WTC11 (cell line): ENCODE measurements at regions not wholly inside any gene's neighbourhood (a gene's known extent, or its start where the extent isn't known, plus 50 kb on each side); places are given as distances from the start of the nearest gene placed in this dataset.

ENCODE experiments used
- ATAC-seq: fragments of 200-7000 bp; cut with Tn5 transposase; 2 replicates; pipeline ENCODE4 v1.10.0; 2021; ENCODE audit warnings: mild to moderate bottlenecking, moderate library complexity
- CTCF ChIA-PET: fragments of 300-600 bp; sonication (Branson Sonifier 250); formaldehyde crosslinking; loops from one replicate; lab custom pipeline; 2021; ENCODE audit warnings: antibody characterized with exemption; lab: Charles Lee
- POLR2A ChIA-PET: fragments of 350-600 bp; sonication (Branson Sonifier 250); formaldehyde crosslinking; loops from one replicate; lab custom pipeline; 2021; ENCODE audit warnings: antibody characterized with exemption; lab: Charles Lee
- DNase-seq: peaks from one replicate; pipeline ENCODE4 v3.0.0; 2021; ENCODE audit warnings: low spot score
- H3K27ac Mint-ChIP-seq: 2 replicates; pipeline ENCODE4 v1.8.0; 2021; ENCODE audit warnings: mixed read lengths
- H3K27me3 Mint-ChIP-seq: 2 replicates; pipeline ENCODE4 v1.8.0; 2021; ENCODE audit warnings: low read depth, mild to moderate bottlenecking, moderate library complexity, mixed read lengths
- H3K36me3 Mint-ChIP-seq: 2 replicates; pipeline ENCODE4 v1.8.0; 2021; ENCODE audit warnings: mixed read lengths
- H3K4me1 Mint-ChIP-seq: 2 replicates; pipeline ENCODE4 v1.8.0; 2022; ENCODE audit warnings: mixed read lengths
- H3K4me3 Mint-ChIP-seq: 2 replicates; pipeline ENCODE4 v1.8.0; 2021; ENCODE audit warnings: mild to moderate bottlenecking, moderate library complexity, mixed read lengths
- H3K9me3 Mint-ChIP-seq: 2 replicates; pipeline ENCODE4 v1.8.0; 2021; ENCODE audit warnings: mixed read lengths
- GABPB1 ChIP-seq: sonication (generic); formaldehyde crosslinking; IDR thresholded peaks from 2 replicates; pipeline ENCODE4 v1.8.1; 2023; ENCODE audit warnings: mild to moderate bottlenecking, missing genetic modification reagents
- NFATC4 ChIP-seq: fragments of 250-450 bp; sonication (Bioruptor Pico); IDR thresholded peaks from 2 replicates; pipeline ENCODE4 v1.9.0; 2021; ENCODE audit warnings: mild to moderate bottlenecking
- NR2C2 ChIP-seq: sonication (generic); formaldehyde crosslinking; IDR thresholded peaks from 2 replicates; pipeline ENCODE4 v1.8.0; 2022; ENCODE audit warnings: mild to moderate bottlenecking, missing genetic modification reagents
- OVOL2 ChIP-seq: fragments of 250-450 bp; sonication (Bioruptor Pico); IDR thresholded peaks from 2 replicates; pipeline ENCODE4 v1.9.0; 2021; ENCODE audit warnings: mild to moderate bottlenecking, borderline replicate concordance
- SMAD3 ChIP-seq: sonication (generic); formaldehyde crosslinking; IDR thresholded peaks from 2 replicates; pipeline ENCODE4 v1.8.0; 2022; ENCODE audit warnings: missing genetic modification reagents, mild to moderate bottlenecking, borderline replicate concordance
- TEAD1 ChIP-seq: sonication (generic); formaldehyde crosslinking; IDR thresholded peaks from 2 replicates; pipeline ENCODE4 v1.8.0; 2022; ENCODE audit warnings: mild to moderate bottlenecking, missing genetic modification reagents
- TEAD4 ChIP-seq: sonication (generic); formaldehyde crosslinking; IDR thresholded peaks from 2 replicates; pipeline ENCODE4 v1.8.0; 2022; ENCODE audit warnings: mild to moderate bottlenecking, missing genetic modification reagents
- USF1 ChIP-seq: sonication (generic); formaldehyde crosslinking; IDR thresholded peaks from 2 replicates; pipeline ENCODE4 v1.8.0; 2022; ENCODE audit warnings: mild to moderate bottlenecking, missing genetic modification reagents
- ZBTB21 ChIP-seq: sonication (generic); formaldehyde crosslinking; IDR thresholded peaks from 2 replicates; pipeline ENCODE4 v1.8.1; 2023; ENCODE audit warnings: mild to moderate bottlenecking, missing genetic modification reagents, borderline replicate concordance
- TF ChIP-seq, protein P1 (sequence below): sonication (generic); formaldehyde crosslinking; IDR thresholded peaks from 2 replicates; pipeline ENCODE4 v1.8.1; 2022; ENCODE audit warnings: mild to moderate bottlenecking, missing genetic modification reagents, moderate library complexity, borderline replicate concordance
- TF ChIP-seq, protein P2 (sequence below): sonication (generic); formaldehyde crosslinking; IDR thresholded peaks from 2 replicates; pipeline ENCODE4 v1.8.0; 2022; ENCODE audit warnings: missing genetic modification reagents
- TF ChIP-seq, protein P3 (sequence below): sonication (generic); formaldehyde crosslinking; IDR thresholded peaks from 2 replicates; pipeline ENCODE4 v1.8.1; 2022; ENCODE audit warnings: missing genetic modification reagents, borderline replicate concordance

- POLR2A ChIA-PET: no interaction called here
- Mint-ChIP-seq H3K4me3 (no peak overlapping the region), H3K27me3 (no peaks in the 10 kb centered on the region; the same call in 1 of the 2 replicates), H3K4me1 (peaks cover 26% of the 10 kb centered on the region), H3K36me3 (no peaks in the 10 kb centered on the region), H3K27ac (no peak overlapping the region), H3K9me3 (no peaks in the 10 kb centered on the region)
- TF ChIP-seq USF1 (CRISPR knock-in tag): no peak
- TF ChIP-seq NFATC4 (CRISPR knock-in tag): no peak
- TF ChIP-seq SMAD3: no peak
- TF ChIP-seq TEAD4: no peak
- TF ChIP-seq, protein P1, sequence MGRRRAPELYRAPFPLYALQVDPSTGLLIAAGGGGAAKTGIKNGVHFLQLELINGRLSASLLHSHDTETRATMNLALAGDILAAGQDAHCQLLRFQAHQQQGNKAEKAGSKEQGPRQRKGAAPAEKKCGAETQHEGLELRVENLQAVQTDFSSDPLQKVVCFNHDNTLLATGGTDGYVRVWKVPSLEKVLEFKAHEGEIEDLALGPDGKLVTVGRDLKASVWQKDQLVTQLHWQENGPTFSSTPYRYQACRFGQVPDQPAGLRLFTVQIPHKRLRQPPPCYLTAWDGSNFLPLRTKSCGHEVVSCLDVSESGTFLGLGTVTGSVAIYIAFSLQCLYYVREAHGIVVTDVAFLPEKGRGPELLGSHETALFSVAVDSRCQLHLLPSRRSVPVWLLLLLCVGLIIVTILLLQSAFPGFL (CRISPR knock-in tag): no peak
- TF ChIP-seq ZBTB21: no peak
- TF ChIP-seq, protein P2, sequence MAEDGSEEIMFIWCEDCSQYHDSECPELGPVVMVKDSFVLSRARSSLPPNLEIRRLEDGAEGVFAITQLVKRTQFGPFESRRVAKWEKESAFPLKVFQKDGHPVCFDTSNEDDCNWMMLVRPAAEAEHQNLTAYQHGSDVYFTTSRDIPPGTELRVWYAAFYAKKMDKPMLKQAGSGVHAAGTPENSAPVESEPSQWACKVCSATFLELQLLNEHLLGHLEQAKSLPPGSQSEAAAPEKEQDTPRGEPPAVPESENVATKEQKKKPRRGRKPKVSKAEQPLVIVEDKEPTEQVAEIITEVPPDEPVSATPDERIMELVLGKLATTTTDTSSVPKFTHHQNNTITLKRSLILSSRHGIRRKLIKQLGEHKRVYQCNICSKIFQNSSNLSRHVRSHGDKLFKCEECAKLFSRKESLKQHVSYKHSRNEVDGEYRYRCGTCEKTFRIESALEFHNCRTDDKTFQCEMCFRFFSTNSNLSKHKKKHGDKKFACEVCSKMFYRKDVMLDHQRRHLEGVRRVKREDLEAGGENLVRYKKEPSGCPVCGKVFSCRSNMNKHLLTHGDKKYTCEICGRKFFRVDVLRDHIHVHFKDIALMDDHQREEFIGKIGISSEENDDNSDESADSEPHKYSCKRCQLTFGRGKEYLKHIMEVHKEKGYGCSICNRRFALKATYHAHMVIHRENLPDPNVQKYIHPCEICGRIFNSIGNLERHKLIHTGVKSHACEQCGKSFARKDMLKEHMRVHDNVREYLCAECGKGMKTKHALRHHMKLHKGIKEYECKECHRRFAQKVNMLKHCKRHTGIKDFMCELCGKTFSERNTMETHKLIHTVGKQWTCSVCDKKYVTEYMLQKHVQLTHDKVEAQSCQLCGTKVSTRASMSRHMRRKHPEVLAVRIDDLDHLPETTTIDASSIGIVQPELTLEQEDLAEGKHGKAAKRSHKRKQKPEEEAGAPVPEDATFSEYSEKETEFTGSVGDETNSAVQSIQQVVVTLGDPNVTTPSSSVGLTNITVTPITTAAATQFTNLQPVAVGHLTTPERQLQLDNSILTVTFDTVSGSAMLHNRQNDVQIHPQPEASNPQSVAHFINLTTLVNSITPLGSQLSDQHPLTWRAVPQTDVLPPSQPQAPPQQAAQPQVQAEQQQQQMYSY (CRISPR knock-in tag): no peak
- TF ChIP-seq TEAD1: no peak
- TF ChIP-seq, protein P3, sequence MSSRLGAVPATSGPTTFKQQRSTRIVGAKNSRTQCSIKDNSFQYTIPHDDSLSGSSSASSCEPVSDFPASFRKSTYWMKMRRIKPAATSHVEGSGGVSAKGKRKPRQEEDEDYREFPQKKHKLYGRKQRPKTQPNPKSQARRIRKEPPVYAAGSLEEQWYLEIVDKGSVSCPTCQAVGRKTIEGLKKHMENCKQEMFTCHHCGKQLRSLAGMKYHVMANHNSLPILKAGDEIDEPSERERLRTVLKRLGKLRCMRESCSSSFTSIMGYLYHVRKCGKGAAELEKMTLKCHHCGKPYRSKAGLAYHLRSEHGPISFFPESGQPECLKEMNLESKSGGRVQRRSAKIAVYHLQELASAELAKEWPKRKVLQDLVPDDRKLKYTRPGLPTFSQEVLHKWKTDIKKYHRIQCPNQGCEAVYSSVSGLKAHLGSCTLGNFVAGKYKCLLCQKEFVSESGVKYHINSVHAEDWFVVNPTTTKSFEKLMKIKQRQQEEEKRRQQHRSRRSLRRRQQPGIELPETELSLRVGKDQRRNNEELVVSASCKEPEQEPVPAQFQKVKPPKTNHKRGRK (CRISPR knock-in tag): no peak
- no peak for TF ChIP-seq NR2C2 (CRISPR knock-in tag)
- no peak for ATAC-seq
- CTCF ChIA-PET: interaction anchor here (1.1 to 1.3 kb wide), 2 partner anchors 12 to 13 kb away, joined by 3 to 5 read pairs; no protein-coding TSS in a partner anchor
- DNase-seq: no peak
Measured at GRCh38 chr21:39034590-39035536, 148.4 kb downstream of the PSMG1 start.

DNA sequence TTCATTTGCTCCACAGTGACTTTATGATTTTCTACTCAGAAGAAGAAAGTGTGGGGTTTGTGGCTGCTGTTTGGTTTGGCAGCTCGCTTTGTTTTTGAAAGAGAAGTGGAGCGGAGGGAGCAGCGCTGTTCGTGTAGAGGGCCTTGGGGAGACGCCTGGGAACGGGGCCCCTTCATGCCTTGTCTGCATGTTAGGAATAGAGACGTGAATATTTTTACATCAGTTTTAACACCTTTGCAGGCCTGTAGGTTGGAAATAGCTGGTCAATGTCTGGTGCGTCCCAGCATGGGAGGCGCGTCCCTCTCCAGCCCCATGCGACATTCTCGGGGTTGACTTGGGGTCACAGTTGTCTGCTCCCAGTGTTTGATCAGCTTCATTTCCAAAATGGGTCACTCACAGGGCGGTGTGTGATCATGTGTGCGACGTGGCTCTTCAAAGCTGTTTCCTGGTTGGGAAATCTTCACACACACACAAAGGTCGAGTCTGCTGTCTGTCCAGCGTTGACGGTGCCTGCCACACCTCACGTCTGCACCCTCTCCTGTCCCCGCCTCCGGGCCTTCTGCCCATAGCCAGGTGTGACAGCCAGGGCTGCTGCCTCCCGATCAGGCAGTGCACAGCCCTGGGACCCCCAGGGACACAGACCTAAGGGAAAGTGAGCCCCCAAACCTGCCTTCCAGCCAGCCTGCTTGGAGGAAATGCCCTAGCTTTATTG, 149.2 kb downstream of the PSMG1 start:
- ChIA-PET POLR2A (no interaction called here), CTCF (interaction anchor here (1.1 to 1.3 kb wide), 2 partner anchors 11 to 12 kb away, joined by 3 to 5 read pairs; no protein-coding TSS in a partner anchor)
- H3K27ac Mint-ChIP-seq: no peak overlapping the region
- H3K4me1 Mint-ChIP-seq: peaks cover 32% of the 10 kb centered on the region
- no peaks in the 10 kb centered on the region; the same call in 1 of the 2 replicates for H3K27me3 Mint-ChIP-seq
- H3K36me3 Mint-ChIP-seq: no peaks in the 10 kb centered on the region
- no peak overlapping the region for H3K4me3 Mint-ChIP-seq
- DNase-seq (no peak), ATAC-seq (no peak)
- no peaks in the 10 kb centered on the region for H3K9me3 Mint-ChIP-seq
- TF ChIP-seq OVOL2 (CRISPR knock-in tag) (no peak), GABPB1 (peak; percentile 79; the same call in 1 of the 2 replicates)
